H9 (cell line): ENCODE measurements at regions not wholly inside any gene's neighbourhood (a gene's known extent, or its start where the extent isn't known, plus 50 kb on each side); places are given as distances from the start of the nearest gene placed in this dataset.

Experiments
- DNase-seq: peaks from one replicate; pipeline ENCODE4 v3.0.0-alpha.2; 2017
- H2AFZ ChIP-seq: one replicate; pipeline ENCODE4 v1.6.1; 2013; ENCODE audit warnings: mild to moderate bottlenecking, low read length, control low read depth, moderate library complexity
- H2AK5ac ChIP-seq: 2 replicates; pipeline ENCODE4 v1.6.1; 2013; ENCODE audit warnings: low read length, control low read depth, mixed read lengths; ENCODE audit not compliant: insufficient read length
- H2BK120ac ChIP-seq: one replicate; pipeline ENCODE4 v1.6.1; 2013; ENCODE audit warnings: low read depth, mild to moderate bottlenecking, low read length, control low read depth, inconsistent platforms; ENCODE audit not compliant: poor library complexity, severe bottlenecking
- H2BK12ac ChIP-seq: 2 replicates; pipeline ENCODE4 v1.6.1; 2013; ENCODE audit warnings: low read length, control low read depth, mixed read lengths, low read depth; ENCODE audit not compliant: insufficient read length
- H2BK15ac ChIP-seq: 2 replicates; pipeline ENCODE4 v1.6.1; 2013; ENCODE audit warnings: low read depth, low read length, control low read depth
- H2BK20ac ChIP-seq: one replicate; pipeline ENCODE4 v1.6.1; 2013; ENCODE audit warnings: low read depth, mild to moderate bottlenecking, low read length, control low read depth, inconsistent platforms; ENCODE audit not compliant: poor library complexity, severe bottlenecking
- H2BK5ac ChIP-seq: 2 replicates; pipeline ENCODE4 v1.6.1; 2013; ENCODE audit warnings: low read length, control low read depth, mixed read lengths; ENCODE audit not compliant: insufficient read length
- H3K14ac ChIP-seq: 2 replicates; pipeline ENCODE4 v1.6.1; 2013; ENCODE audit warnings: low read length, control low read depth; ENCODE audit not compliant: insufficient read depth
- H3K18ac ChIP-seq: 2 replicates; pipeline ENCODE4 v1.6.1; 2013; ENCODE audit warnings: low read depth, mild to moderate bottlenecking, mixed read lengths, low read length, control low read depth; ENCODE audit not compliant: insufficient read length
- H3K23ac ChIP-seq: 2 replicates; pipeline ENCODE4 v1.6.1; 2013; ENCODE audit warnings: low read length, control low read depth, mixed read lengths, low read depth; ENCODE audit not compliant: insufficient read length
- H3K23me2 ChIP-seq: 2 replicates; pipeline ENCODE4 v1.6.1; 2013; ENCODE audit warnings: low read depth, mild to moderate bottlenecking, mixed read lengths, low read length, control low read depth; ENCODE audit not compliant: insufficient read length, poor library complexity, severe bottlenecking
- H3K27ac ChIP-seq: 2 replicates; pipeline ENCODE4 v1.5.1; 2013; ENCODE audit warnings: low read length, control low read depth, mixed read lengths, low read depth; ENCODE audit not compliant: insufficient read length
- H3K27me3 ChIP-seq: 2 replicates; pipeline ENCODE4 v1.6.1; 2013; ENCODE audit warnings: low read length, control low read depth, inconsistent platforms; ENCODE audit not compliant: insufficient read depth
- H3K4ac ChIP-seq: 2 replicates; pipeline ENCODE4 v1.6.1; 2013; ENCODE audit warnings: low read depth, mild to moderate bottlenecking, control low read depth, inconsistent platforms, low read length, moderate library complexity
- H3K4me1 ChIP-seq: 2 replicates; pipeline ENCODE4 v1.6.1; 2013; ENCODE audit warnings: low read length, control low read depth, inconsistent platforms; ENCODE audit not compliant: insufficient read depth
- H3K4me2 ChIP-seq: 2 replicates; pipeline ENCODE4 v1.6.1; 2013; ENCODE audit warnings: low read length, control low read depth, mixed read lengths; ENCODE audit not compliant: insufficient read length, insufficient read depth
- H3K56ac ChIP-seq: 2 replicates; pipeline ENCODE4 v1.6.1; 2013; ENCODE audit warnings: low read depth, mild to moderate bottlenecking, mixed read lengths, low read length, control low read depth; ENCODE audit not compliant: insufficient read length
- H3K79me1 ChIP-seq: 2 replicates; pipeline ENCODE4 v1.6.1; 2013; ENCODE audit warnings: low read depth, mild to moderate bottlenecking, moderate library complexity, low read length, control low read depth, inconsistent platforms; ENCODE audit not compliant: insufficient read depth, poor library complexity, severe bottlenecking
- H3K79me2 ChIP-seq: 2 replicates; pipeline ENCODE4 v1.6.1; 2013; ENCODE audit warnings: low read length, control low read depth, inconsistent platforms; ENCODE audit not compliant: insufficient read depth
- H3K9ac ChIP-seq: 2 replicates; pipeline ENCODE4 v1.6.1; 2013; ENCODE audit warnings: low read length, control low read depth, mixed read lengths; ENCODE audit not compliant: insufficient read length; ENCODE audit errors: extremely low read depth
- H3K9me3 ChIP-seq: one replicate; pipeline ENCODE4 v1.6.1; 2013; ENCODE audit warnings: low read depth, low read length, inconsistent platforms; ENCODE audit not compliant: control insufficient read depth
- H3T11ph ChIP-seq: one replicate; pipeline ENCODE4 v1.6.1; 2013; ENCODE audit warnings: mild to moderate bottlenecking, low read length, control low read depth, inconsistent platforms
- H4K20me1 ChIP-seq: one replicate; pipeline ENCODE4 v1.6.1; 2013; ENCODE audit not compliant: control insufficient read depth, insufficient read length, insufficient read depth
- H4K5ac ChIP-seq: 2 replicates; pipeline ENCODE4 v1.6.1; 2013; ENCODE audit warnings: low read depth, mild to moderate bottlenecking, mixed read lengths, low read length, control low read depth; ENCODE audit not compliant: insufficient read length
- H4K8ac ChIP-seq: replicated peaks from 2 replicates; pipeline ENCODE4 v1.6.1; 2013; ENCODE audit warnings: low read length, control low read depth, mixed read lengths, low read depth; ENCODE audit not compliant: insufficient read length
- H4K91ac ChIP-seq: 2 replicates; pipeline ENCODE4 v1.6.1; 2013; ENCODE audit warnings: low read depth, mild to moderate bottlenecking, moderate library complexity, mixed read lengths, low read length, control low read depth; ENCODE audit not compliant: insufficient read length
- H3K27ac Mint-ChIP-seq, 3 experiments: 2 replicates in 2 of 3; 3 replicates in 1 of 3; pipeline ENCODE4 v1.8.0; 2020 to 2021; ENCODE audit warnings: mixed read lengths in 3 of 3, mild to moderate bottlenecking in 1 of 3, moderate library complexity in 1 of 3
- H3K27me3 Mint-ChIP-seq: 2 replicates; pipeline ENCODE4 v1.8.0; 2021; ENCODE audit warnings: low read depth, mild to moderate bottlenecking, moderate library complexity, mixed read lengths
- H3K36me3 Mint-ChIP-seq, 3 experiments: 2 replicates in 2 of 3; 3 replicates in 1 of 3; pipeline ENCODE4 v1.8.0; 2020 to 2021; ENCODE audit warnings: low read depth in 3 of 3, mixed read lengths in 3 of 3; ENCODE audit not compliant: insufficient read depth in 1 of 3
- H3K4me1 Mint-ChIP-seq, 2 experiments: 2 replicates each; pipeline ENCODE4 v1.8.0; 2020; ENCODE audit warnings: mixed read lengths in 2 of 2
- H3K4me3 Mint-ChIP-seq, 2 experiments: 2 replicates in 1 of 2; 3 replicates in 1 of 2; pipeline ENCODE4 v1.8.0; 2020 to 2021; ENCODE audit warnings: mild to moderate bottlenecking in 2 of 2, mixed read lengths in 2 of 2, moderate library complexity in 1 of 2
- H3K9me3 Mint-ChIP-seq, 2 experiments: 2 replicates in 1 of 2; 3 replicates in 1 of 2; pipeline ENCODE4 v1.8.0; 2020; ENCODE audit warnings: mild to moderate bottlenecking in 2 of 2, mixed read lengths in 2 of 2, moderate library complexity in 1 of 2
- WGBS: extraction: QIAGEN DNeasy Blood & Tissue Kit; methylation state at CpG from one replicate; pipeline ENCODE4 v1.1.7; 2013; ENCODE audit warnings: missing lambda C conversion rate, low lambda C conversion rate, mixed read lengths; ENCODE audit not compliant: insufficient read length; ENCODE audit errors: extremely low coverage; 5-methylcytosine and 5-hydroxymethylcytosine counted together
- TF ChIP-seq, protein P1 (sequence below): fragments of 200-600 bp; sonication (generic); conservative IDR thresholded peaks from 3 replicates; pipeline ENCODE4 v1.8.0; 2021; ENCODE audit warnings: antibody characterized with exemption, mild to moderate bottlenecking

GRCh38 chrX:121128925-121129877 is 81.8 kb downstream of the GLUD2 start:
- WGBS = no CpG with 5 or more reads among the region's 5 CpGs
- H3K4me3 Mint-ChIP-seq = no peak overlapping the region

More at GRCh38 chrX:121128925-121129877, 81.8 kb downstream of the GLUD2 start:
- H3K27ac ChIP-seq = no peak overlapping the region
- H3K56ac ChIP-seq = no peak overlapping the region
- H2BK12ac ChIP-seq = no peak overlapping the region
- H3K4me1 Mint-ChIP-seq = peaks cover 0 to 3% of the 10 kb centered on the region in 2 experiments; a peak in 2 of 4 replicates
- H3K4me1 ChIP-seq = no peaks in the 10 kb centered on the region
- H3K79me1 ChIP-seq = no peaks in the 10 kb centered on the region
- TF ChIP-seq, protein P1, sequence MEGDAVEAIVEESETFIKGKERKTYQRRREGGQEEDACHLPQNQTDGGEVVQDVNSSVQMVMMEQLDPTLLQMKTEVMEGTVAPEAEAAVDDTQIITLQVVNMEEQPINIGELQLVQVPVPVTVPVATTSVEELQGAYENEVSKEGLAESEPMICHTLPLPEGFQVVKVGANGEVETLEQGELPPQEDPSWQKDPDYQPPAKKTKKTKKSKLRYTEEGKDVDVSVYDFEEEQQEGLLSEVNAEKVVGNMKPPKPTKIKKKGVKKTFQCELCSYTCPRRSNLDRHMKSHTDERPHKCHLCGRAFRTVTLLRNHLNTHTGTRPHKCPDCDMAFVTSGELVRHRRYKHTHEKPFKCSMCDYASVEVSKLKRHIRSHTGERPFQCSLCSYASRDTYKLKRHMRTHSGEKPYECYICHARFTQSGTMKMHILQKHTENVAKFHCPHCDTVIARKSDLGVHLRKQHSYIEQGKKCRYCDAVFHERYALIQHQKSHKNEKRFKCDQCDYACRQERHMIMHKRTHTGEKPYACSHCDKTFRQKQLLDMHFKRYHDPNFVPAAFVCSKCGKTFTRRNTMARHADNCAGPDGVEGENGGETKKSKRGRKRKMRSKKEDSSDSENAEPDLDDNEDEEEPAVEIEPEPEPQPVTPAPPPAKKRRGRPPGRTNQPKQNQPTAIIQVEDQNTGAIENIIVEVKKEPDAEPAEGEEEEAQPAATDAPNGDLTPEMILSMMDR = no peak
- no peaks in the 10 kb centered on the region for H3K27me3 Mint-ChIP-seq
- no peak overlapping the region for H2AFZ ChIP-seq
- no peaks in the 10 kb centered on the region for H3K79me2 ChIP-seq
- H3K18ac ChIP-seq = no peak overlapping the region
- H3K27me3 ChIP-seq = no peaks in the 10 kb centered on the region
- H3K36me3 Mint-ChIP-seq = peaks cover 0 to 5% (median 0%) of the 10 kb centered on the region in 3 experiments; a peak in 1 of 7 replicates
- no peak overlapping the region for H2BK5ac ChIP-seq
- H2BK20ac ChIP-seq = no peak overlapping the region
- H2AK5ac ChIP-seq = no peak overlapping the region
- H3K4ac ChIP-seq = no peak overlapping the region
- H3K27ac Mint-ChIP-seq = no peak overlapping the region
- H3K14ac ChIP-seq = no peak overlapping the region
- H3K9ac ChIP-seq = no peak overlapping the region
- H3T11ph ChIP-seq = no peak overlapping the region
- no peak overlapping the region for H2BK120ac ChIP-seq
- H3K9me3 Mint-ChIP-seq = peaks cover 53 to 58% of the 10 kb centered on the region in 2 experiments
- no peak overlapping the region for H3K23ac ChIP-seq
- H4K5ac ChIP-seq = no peak overlapping the region
- no peaks in the 10 kb centered on the region for H3K23me2 ChIP-seq
- H4K8ac ChIP-seq = no peak overlapping the region
- no peak overlapping the region for H2BK15ac ChIP-seq
- no peak overlapping the region for H3K4me2 ChIP-seq
- no peaks in the 10 kb centered on the region for H4K20me1 ChIP-seq
- H3K9me3 ChIP-seq = peaks cover 22% of the 10 kb centered on the region
- no peak overlapping the region for H4K91ac ChIP-seq
- no peak for DNase-seq
